GM12891 (cell line): ENCODE measurements at regions not wholly inside any gene's neighbourhood (a gene's known extent, or its start where the extent isn't known, plus 50 kb on each side); places are given as distances from the start of the nearest gene placed in this dataset.

Source experiments
- DNase-seq: peaks from one replicate; pipeline ENCODE4 v3.0.0; 2011; ENCODE audit warnings: low spot score; ENCODE audit not compliant: insufficient read length
- FAIRE-seq: peaks from 2 replicates; lab custom pipeline; 2011; peaks lifted over from hg19 to GRCh38; lab: Jason Lieb, UNC
- PAX5 ChIP-seq: IDR thresholded peaks from 2 replicates; pipeline ENCODE4 v1.6.1; 2011; ENCODE audit warnings: low read length, moderate library complexity, mild to moderate bottlenecking; ENCODE audit not compliant: insufficient read depth, severe bottlenecking
- POLR2A ChIP-seq: IDR thresholded peaks from 2 replicates; pipeline ENCODE4 v1.6.1; 2011; ENCODE audit warnings: low read depth, low read length, control low read depth
- POLR2AphosphoS5 ChIP-seq: IDR thresholded peaks from 2 replicates; pipeline ENCODE4 v1.6.1; 2011; ENCODE audit warnings: low read depth, low read length, control low read depth
- POU2F2 ChIP-seq: IDR thresholded peaks from 2 replicates; pipeline ENCODE4 v1.6.1; 2011; ENCODE audit warnings: low read depth, mild to moderate bottlenecking, control low read depth, low read length, moderate library complexity
- SPI1 ChIP-seq: IDR thresholded peaks from 2 replicates; pipeline ENCODE4 v1.6.1; 2011; ENCODE audit warnings: low read depth, low read length, control low read depth
- TAF1 ChIP-seq: IDR thresholded peaks from 2 replicates; pipeline ENCODE4 v1.6.1; 2011; ENCODE audit warnings: low read depth, low read length, control low read depth

DNA sequence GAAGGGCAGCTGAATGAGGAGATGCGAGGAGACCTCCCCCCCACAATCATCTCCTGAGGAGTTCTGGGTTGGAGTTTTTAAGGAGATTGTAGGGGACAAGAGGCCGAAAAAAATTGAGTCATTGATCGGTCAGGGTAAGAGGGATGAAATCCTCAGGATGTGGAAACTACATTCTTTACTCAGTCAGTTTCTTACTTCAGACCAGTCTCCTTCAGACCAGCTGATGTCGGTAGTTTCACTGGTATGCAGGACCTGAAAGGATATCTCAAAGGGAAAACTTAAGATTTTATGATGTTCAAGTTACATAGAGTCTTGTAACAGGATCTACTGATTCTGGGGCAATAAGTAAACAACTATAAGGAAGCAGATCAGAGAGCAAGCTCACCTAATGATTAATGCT lies 51.7 kb upstream of the RFXAP start:
- FAIRE-seq (no peak), DNase-seq (no peak)
- no peak for TF ChIP-seq POLR2AphosphoS5
- TF ChIP-seq POU2F2: no peak
- no peak for TF ChIP-seq SPI1
- no peak for TF ChIP-seq POLR2A
- no peak for TF ChIP-seq PAX5
- TF ChIP-seq TAF1: no peak

GRCh38 chr13:36769126-36769525 lies 49.9 kb upstream of the RFXAP start:
- FAIRE-seq (no peak), DNase-seq (no peak)
- TF ChIP-seq POU2F2 (no peak), SPI1 (peak; percentile 66)
